CD4-positive, CD25-positive, alpha-beta regulatory T cell (primary cell): ENCODE measurements at regions not wholly inside any gene's neighbourhood (a gene's known extent, or its start where the extent isn't known, plus 50 kb on each side); places are given as distances from the start of the nearest gene placed in this dataset.

Source experiments
- ATAC-seq, 2 donors: fragments of 150-1000 bp; cut with Tn5 transposase; one replicate each; pipeline ENCODE4 v1.10.0; 2021; ENCODE audit warnings: low read depth in 2 of 2, moderate number of reproducible peaks in 2 of 2, moderate library complexity in 1 of 2
- DNase-seq, 3 donors: peaks; one replicate each; pipeline versions ENCODE4 v3.0.0 to v3.0.0-alpha.2; 2012 to 2022; ENCODE audit warnings: mixed read lengths in 1 of 3
- H3K27ac ChIP-seq: one replicate; pipeline ENCODE4 v1.7.0; 2013; ENCODE audit warnings: mild to moderate bottlenecking, low read length; ENCODE audit not compliant: insufficient read depth, poor library complexity, severe bottlenecking
- H3K27me3 ChIP-seq: one replicate; pipeline ENCODE4 v1.7.0; 2013; ENCODE audit warnings: low read length; ENCODE audit not compliant: control insufficient read depth, insufficient read depth
- H3K36me3 ChIP-seq: one replicate; pipeline ENCODE4 v1.7.0; 2013; ENCODE audit warnings: mild to moderate bottlenecking, low read length, moderate library complexity; ENCODE audit not compliant: control insufficient read depth, insufficient read depth
- H3K4me1 ChIP-seq: 2 replicates; pipeline ENCODE4 v1.7.0; 2013; ENCODE audit warnings: mild to moderate bottlenecking, low read length; ENCODE audit not compliant: insufficient read depth, control insufficient read depth, poor library complexity, severe bottlenecking
- H3K4me3 ChIP-seq: one replicate; pipeline ENCODE4 v1.7.0; 2013; ENCODE audit warnings: low read depth, mild to moderate bottlenecking, low read length, moderate library complexity
- H3K9me3 ChIP-seq, 2 experiments: 1 replicate in 1 of 2; 2 replicates in 1 of 2; pipeline ENCODE4 v1.7.0; 2013; ENCODE audit warnings: low read length in 2 of 2, mild to moderate bottlenecking in 1 of 2, moderate library complexity in 1 of 2; ENCODE audit not compliant: control insufficient read depth in 2 of 2
- H3K27ac Mint-ChIP-seq, 3 donors: one replicate each; pipeline ENCODE4 v1.8.0; 2020 to 2022; ENCODE audit warnings: mild to moderate bottlenecking in 3 of 3, mixed read lengths in 3 of 3, moderate library complexity in 2 of 3
- H3K27me3 Mint-ChIP-seq: one replicate; pipeline ENCODE4 v1.8.0; 2022; ENCODE audit warnings: mild to moderate bottlenecking, mixed read lengths
- H3K36me3 Mint-ChIP-seq: one replicate; pipeline ENCODE4 v1.8.0; 2020; ENCODE audit warnings: mixed read lengths
- H3K4me1 Mint-ChIP-seq, 4 donors: one replicate each; pipeline ENCODE4 v1.8.0; 2020 to 2022; ENCODE audit warnings: mixed read lengths in 4 of 4, mild to moderate bottlenecking in 1 of 4
- H3K4me3 Mint-ChIP-seq, 4 donors: one replicate each; pipeline ENCODE4 v1.8.0; 2020 to 2022; ENCODE audit warnings: mild to moderate bottlenecking in 4 of 4, mixed read lengths in 4 of 4, moderate library complexity in 3 of 4
- H3K9me3 Mint-ChIP-seq, 7 donors: one replicate each; pipeline ENCODE4 v1.8.0; 2020 to 2022; ENCODE audit warnings: mixed read lengths in 7 of 7, mild to moderate bottlenecking in 3 of 7, moderate library complexity in 2 of 7

GRCh38 chr5:2163060-2163856 is 280.5 kb upstream of the IRX4 start:
- no peaks in the 10 kb centered on the region for H3K36me3 Mint-ChIP-seq
- no peak overlapping the region for H3K4me3 ChIP-seq

DNA sequence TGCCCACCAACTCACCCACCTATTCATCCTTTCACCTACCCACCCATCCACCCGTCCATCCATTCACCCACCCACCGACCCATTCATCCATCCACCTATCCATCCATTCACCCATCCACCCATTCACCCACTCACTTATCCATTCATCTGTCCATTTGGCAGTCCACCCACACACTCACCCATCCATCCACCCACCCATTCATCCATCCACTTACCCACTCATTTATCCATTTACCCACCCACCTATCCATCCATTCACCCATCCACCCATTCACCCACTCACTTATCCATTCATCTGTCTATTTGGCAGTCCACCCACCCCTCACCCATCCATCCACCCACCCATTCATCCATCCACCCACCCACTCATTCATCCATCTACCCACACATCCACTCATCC is 278.1 kb upstream of the IRX4 start:
- no peaks in the 10 kb centered on the region for H3K4me1 ChIP-seq
- DNase-seq (no peak), ATAC-seq (no peak)
- no peaks in the 10 kb centered on the region for H3K36me3 Mint-ChIP-seq
- H3K4me3 ChIP-seq: no peak overlapping the region
- no peak overlapping the region for H3K4me3 Mint-ChIP-seq
- peaks cover 4% of the 10 kb centered on the region for H3K27me3 Mint-ChIP-seq
- no peaks in the 10 kb centered on the region for H3K9me3 ChIP-seq
- H3K27me3 ChIP-seq: no peaks in the 10 kb centered on the region
- H3K27ac Mint-ChIP-seq: no peak overlapping the region
- no peaks in the 10 kb centered on the region for H3K4me1 Mint-ChIP-seq
- no peaks in the 10 kb centered on the region for H3K36me3 ChIP-seq
- H3K27ac ChIP-seq: no peak overlapping the region
- H3K9me3 Mint-ChIP-seq: peaks cover 0 to 2% (median 0%) of the 10 kb centered on the region in 7 donors

More at GRCh38 chr5:2163060-2163856, 280.5 kb upstream of the IRX4 start:
- Mint-ChIP-seq H3K4me1 (no peaks in the 10 kb centered on the region), H3K27ac (no peak overlapping the region), H3K9me3 (peaks cover 0 to 2% (median 0%) of the 10 kb centered on the region in 7 donors), H3K27me3 (peaks cover 4% of the 10 kb centered on the region), H3K4me3 (no peak overlapping the region)
- H3K27me3 ChIP-seq: no peaks in the 10 kb centered on the region
- no peaks in the 10 kb centered on the region for H3K4me1 ChIP-seq
- DNase-seq (no peak), ATAC-seq (no peak)
- H3K9me3 ChIP-seq: no peaks in the 10 kb centered on the region
- no peaks in the 10 kb centered on the region for H3K36me3 ChIP-seq
- no peak overlapping the region for H3K27ac ChIP-seq

- no peaks in the 10 kb centered on the region for H3K36me3 ChIP-seq
- H3K4me3 ChIP-seq: no peak overlapping the region
- H3K4me1 ChIP-seq: no peaks in the 10 kb centered on the region
- Mint-ChIP-seq H3K4me3 (no peak overlapping the region), H3K4me1 (no peaks in the 10 kb centered on the region), H3K9me3 (peaks cover 0 to 1% (median 0%) of the 10 kb centered on the region in 7 donors), H3K27ac (no peak overlapping the region), H3K36me3 (no peaks in the 10 kb centered on the region), H3K27me3 (peaks cover 4% of the 10 kb centered on the region)
- DNase-seq (no peak), ATAC-seq (no peak)
- H3K27me3 ChIP-seq: no peaks in the 10 kb centered on the region
- no peak overlapping the region for H3K27ac ChIP-seq
- H3K9me3 ChIP-seq: no peaks in the 10 kb centered on the region
Observed at GRCh38 chr5:2158767-2159166, 276.0 kb upstream of the IRX4 start.

DNA sequence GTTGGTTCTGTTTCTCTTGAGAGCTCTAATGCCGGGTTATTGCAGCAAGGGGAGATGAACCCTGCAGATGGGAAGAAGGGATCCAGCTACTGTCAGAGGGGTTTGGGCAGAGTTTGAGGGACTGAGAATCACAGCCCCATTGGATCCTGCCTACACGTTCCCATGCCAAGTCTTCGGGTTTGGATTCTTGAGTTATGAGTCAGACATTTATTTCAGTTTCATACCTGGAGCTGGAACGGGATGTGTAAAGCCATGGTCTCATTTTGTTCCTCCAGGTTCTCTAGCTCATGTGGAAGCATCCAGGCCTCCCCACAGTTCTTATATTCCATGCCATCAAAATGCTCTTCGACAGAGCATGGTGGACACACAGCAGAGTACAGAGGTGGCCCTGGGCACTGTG is 275.4 kb upstream of the IRX4 start:
- Histone ChIP-seq H3K27me3 (no peaks in the 10 kb centered on the region), H3K36me3 (no peaks in the 10 kb centered on the region), H3K4me1 (no peaks in the 10 kb centered on the region), H3K4me3 (no peak overlapping the region), H3K9me3 (no peaks in the 10 kb centered on the region), H3K27ac (no peak overlapping the region)
- no peak overlapping the region for H3K4me3 Mint-ChIP-seq
- ATAC-seq (no peak), DNase-seq (no peak)
- peaks cover 0 to 1% (median 0%) of the 10 kb centered on the region in 7 donors for H3K9me3 Mint-ChIP-seq
- no peak overlapping the region for H3K27ac Mint-ChIP-seq
- no peaks in the 10 kb centered on the region for H3K36me3 Mint-ChIP-seq
- peaks cover 4% of the 10 kb centered on the region for H3K27me3 Mint-ChIP-seq
- no peaks in the 10 kb centered on the region for H3K4me1 Mint-ChIP-seq

DNA sequence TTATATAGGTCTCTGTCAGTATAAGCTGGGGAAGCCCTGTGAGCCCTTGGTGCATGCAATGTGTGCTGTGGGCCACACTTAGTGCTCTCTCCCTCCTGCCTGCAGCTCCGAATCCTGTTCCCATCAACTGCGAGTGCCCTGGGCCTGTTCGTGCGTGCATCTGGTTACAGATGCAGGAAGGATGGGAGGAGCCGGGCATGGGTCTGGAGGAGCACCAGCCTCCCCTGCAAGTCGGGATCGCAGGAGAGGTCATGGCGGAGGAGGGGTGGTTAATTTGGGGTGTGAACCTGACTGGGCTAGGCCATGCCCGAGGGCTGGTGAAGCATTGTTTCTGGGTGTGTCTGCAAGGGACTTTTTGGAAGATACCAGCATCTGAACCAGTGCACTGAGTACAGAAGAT is 274.6 kb upstream of the IRX4 start:
- H3K27ac Mint-ChIP-seq: no peak overlapping the region
- Histone ChIP-seq H3K9me3 (no peaks in the 10 kb centered on the region), H3K36me3 (no peaks in the 10 kb centered on the region), H3K4me3 (no peak overlapping the region), H3K4me1 (no peaks in the 10 kb centered on the region), H3K27me3 (no peaks in the 10 kb centered on the region), H3K27ac (no peak overlapping the region)
- no peaks in the 10 kb centered on the region for H3K27me3 Mint-ChIP-seq
- no peaks in the 10 kb centered on the region for H3K4me1 Mint-ChIP-seq
- no peak overlapping the region for H3K4me3 Mint-ChIP-seq
- peaks cover 0 to 1% (median 0%) of the 10 kb centered on the region in 7 donors for H3K9me3 Mint-ChIP-seq
- H3K36me3 Mint-ChIP-seq: no peaks in the 10 kb centered on the region
- DNase-seq (no peak), ATAC-seq (no peak)

GRCh38 chr5:2156358-2157059 is 273.8 kb upstream of the IRX4 start:
- ATAC-seq: no peak
- no peak overlapping the region for H3K27ac ChIP-seq
- no peaks in the 10 kb centered on the region for H3K36me3 Mint-ChIP-seq

GRCh38 chr5:2155556-2155955 is 272.8 kb upstream of the IRX4 start:
- Mint-ChIP-seq H3K9me3 (peaks cover 0 to 3% (median 0%) of the 10 kb centered on the region in 7 donors), H3K4me3 (no peak overlapping the region), H3K27me3 (no peaks in the 10 kb centered on the region), H3K27ac (no peak overlapping the region), H3K36me3 (no peaks in the 10 kb centered on the region), H3K4me1 (peaks cover 0 to 5% (median 0%) of the 10 kb centered on the region in 4 donors)
- Histone ChIP-seq H3K9me3 (no peaks in the 10 kb centered on the region), H3K36me3 (no peaks in the 10 kb centered on the region), H3K4me1 (no peaks in the 10 kb centered on the region), H3K27me3 (no peaks in the 10 kb centered on the region), H3K27ac (no peak overlapping the region), H3K4me3 (no peak overlapping the region)
- DNase-seq (no peak), ATAC-seq (no peak)

More at GRCh38 chr5:2156358-2157059, 273.8 kb upstream of the IRX4 start:
- Mint-ChIP-seq H3K4me3 (no peak overlapping the region), H3K27ac (no peak overlapping the region), H3K9me3 (peaks cover 0 to 2% (median 0%) of the 10 kb centered on the region in 7 donors), H3K27me3 (no peaks in the 10 kb centered on the region), H3K4me1 (peaks cover 0 to 2% (median 0%) of the 10 kb centered on the region in 4 donors)
- no peak overlapping the region for H3K4me3 ChIP-seq
- H3K36me3 ChIP-seq: no peaks in the 10 kb centered on the region
- no peak for DNase-seq
- no peaks in the 10 kb centered on the region for H3K4me1 ChIP-seq
- H3K27me3 ChIP-seq: no peaks in the 10 kb centered on the region
- H3K9me3 ChIP-seq: no peaks in the 10 kb centered on the region
